GM18511 (cell line): ENCODE measurements at regions not wholly inside any gene's neighbourhood (a gene's known extent, or its start where the extent isn't known, plus 50 kb on each side); places are given as distances from the start of the nearest gene placed in this dataset.

Experiments used
- ATAC-seq: cut with Tn5 transposase; IDR thresholded peaks from one replicate; pipeline ENCODE4 v1.9.1; 2021; ENCODE audit warnings: mild to moderate bottlenecking, moderate library complexity; ENCODE audit not compliant: unreplicated experiment

DNA sequence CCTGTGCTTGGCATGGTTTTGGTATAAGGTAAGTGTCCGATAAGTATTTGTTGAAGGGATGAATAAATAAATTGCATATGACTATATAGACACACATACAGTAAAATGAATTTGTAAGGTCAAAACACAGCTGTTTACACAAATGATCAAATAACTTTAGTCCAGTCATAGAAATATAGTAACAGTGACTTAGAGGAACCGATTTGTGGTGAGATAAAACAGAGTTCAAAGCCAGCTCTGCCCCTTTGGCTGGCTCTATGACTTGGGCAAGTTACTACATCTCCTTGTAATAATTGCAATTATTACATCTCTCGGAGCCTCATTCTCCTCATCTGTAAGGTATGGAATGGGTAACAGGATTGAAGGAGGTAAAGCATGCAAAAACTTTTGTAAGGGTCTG, 384.0 kb downstream of the PLK2 start:
- ATAC-seq: no peak

DNA sequence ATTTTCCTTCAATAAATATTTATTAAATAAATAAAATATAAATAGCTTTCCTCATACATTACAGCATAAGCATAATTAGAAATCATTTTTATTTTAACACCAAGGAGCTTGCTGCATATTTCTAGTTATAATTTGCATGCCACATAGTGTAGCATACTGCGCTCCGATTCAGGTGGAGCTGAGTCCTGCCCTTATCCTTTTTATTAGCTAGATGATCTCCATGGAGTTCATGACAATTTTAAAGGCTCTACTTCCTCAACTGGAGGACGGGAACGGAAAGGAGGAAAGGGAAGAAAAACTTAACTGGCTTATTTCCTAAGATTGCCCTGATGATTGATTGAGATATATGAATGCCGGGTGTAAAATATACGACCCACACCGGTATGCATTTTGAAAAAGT, 385.2 kb downstream of the PLK2 start:
- ATAC-seq: no peak

DNA sequence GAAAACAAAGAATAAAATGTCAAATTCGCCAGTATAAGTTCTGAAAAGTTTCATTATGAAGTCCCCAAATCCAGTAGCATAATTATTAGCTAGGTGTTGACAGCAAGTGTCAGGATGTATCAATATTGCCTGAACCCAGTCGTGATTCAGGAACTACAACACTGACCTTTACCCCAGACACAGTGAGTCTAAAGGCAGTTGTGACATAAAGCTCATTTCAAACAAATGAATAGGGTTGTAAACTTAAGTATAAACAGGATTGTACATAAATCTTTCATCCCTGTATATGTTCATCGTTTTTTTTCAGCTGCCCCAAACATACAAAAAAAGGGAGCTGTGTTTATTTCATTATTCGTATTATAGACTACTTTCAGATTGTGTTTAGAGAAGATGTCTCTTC, 385.7 kb downstream of the PLK2 start:
- no peak for ATAC-seq

DNA sequence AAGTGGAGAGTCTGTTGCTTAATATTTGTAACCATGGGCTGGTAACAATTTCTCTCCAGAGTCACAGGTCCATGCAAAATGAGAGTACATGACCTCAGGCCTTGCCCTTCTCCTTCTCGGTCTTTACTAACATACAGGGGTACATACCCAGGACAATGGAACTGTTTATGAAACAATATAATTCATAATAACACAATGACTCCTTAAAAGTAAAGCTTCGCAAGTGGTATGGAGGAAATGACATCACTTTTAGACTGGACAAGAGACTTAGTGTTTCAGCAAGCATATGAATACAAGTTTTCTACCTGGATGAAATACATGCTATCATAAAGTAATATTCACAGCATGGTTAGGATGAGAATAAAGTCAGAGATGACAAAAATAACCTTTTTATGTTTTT, 386.6 kb downstream of the PLK2 start:
- ATAC-seq: no peak

DNA sequence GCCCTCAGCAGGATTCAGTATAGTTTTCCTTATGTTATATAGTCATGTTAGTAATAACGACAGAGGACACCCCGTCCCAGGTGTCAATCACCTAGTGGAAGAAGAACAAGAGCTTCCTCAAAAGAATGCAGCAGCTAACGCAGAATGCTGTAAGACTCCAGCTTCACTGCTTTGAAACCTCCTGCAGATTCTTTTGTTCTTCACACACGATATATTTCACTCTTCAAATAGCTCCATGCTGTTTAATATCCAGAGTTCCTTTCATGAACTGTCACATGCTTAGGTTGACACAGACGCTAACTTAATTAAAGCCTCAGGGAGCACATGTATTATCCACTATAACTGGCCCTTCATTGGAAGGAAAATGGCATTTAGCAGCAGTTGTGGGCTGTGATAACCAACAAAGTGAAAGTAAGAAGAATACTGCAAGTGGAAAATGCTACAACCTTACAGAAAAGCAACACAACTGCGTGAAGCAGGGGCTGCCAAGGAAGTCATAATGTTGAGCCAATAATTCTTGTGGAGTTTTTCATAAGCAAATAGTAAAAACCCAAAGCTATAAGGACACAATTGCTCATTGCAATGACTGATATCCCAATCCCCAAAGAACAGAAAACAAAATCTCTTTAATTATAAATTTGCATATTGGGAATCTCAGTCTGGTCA, 387.5 kb downstream of the PLK2 start:
- ATAC-seq: no peak

DNA sequence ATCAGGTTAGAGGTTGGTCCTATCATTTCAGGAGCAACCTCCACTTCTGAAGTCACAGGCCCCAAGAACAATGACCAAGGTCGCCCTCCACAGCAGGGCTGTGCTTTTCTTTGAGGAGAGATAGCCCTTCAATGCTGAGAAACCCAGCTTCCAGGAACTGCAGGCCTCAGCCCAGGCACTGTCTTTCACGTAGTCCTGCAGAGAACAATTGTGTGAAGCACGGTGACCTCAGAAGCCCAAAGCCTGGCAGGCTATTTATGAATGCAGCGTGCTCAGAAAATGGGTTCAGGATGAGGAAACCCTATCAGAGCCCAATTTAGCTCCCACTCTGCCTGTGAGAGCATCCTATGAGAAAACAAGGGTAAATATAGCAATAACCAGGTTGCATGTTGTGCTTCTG, 388.3 kb downstream of the PLK2 start:
- ATAC-seq: no peak

DNA sequence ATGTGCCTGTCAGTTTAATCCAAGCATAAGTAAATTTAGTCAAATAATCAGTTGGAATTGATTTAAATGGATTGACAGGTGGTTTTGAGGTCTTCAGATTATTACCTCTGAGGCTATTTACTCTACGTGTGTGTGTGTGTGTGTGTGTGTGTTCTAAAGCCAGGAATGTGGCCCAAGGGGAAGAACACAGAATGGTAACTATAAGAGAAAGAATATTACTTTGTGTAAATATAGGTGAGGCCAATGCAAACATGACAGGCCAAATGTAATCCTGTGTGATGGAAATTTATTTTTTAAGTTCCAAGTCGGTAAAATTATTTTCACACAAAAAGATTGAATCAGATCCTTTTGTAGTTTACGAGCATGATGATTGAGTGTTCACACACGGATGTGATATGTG, 390.0 kb downstream of the PLK2 start:
- no peak for ATAC-seq

DNA sequence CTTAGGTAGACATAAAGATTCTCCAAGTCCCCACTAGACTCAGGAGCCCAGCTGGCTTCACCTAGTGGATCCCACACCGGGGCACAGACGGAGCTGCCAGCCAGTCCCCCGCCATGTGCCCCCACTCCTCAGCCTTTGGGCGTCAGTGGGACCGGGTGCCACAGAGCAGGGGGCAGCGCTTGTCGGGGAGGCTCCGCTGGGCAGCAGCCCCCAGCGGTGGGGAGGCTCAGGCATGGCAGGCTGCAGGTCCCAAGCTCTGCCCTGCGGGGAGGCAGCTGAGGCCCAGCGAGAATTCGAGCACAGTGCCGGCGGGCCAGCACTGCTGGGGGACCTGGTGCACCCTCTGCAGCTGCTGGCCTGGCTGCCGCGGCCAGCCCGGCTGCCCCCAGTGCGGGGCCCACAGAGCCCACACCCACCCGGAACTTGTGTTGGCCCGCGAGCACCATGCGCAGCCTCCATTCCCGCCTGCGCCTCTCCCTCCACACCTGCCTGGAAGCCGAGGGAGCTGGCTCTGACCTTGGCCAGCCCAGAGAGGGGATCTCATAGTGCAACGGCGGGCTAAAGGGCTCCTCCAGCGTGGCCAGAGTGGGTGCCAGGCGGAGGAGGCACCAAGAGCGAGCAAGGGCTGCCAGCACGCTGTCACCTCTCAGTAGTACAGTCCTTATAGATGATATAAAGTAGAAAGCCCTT, 390.7 kb downstream of the PLK2 start:
- ATAC-seq: no peak

DNA sequence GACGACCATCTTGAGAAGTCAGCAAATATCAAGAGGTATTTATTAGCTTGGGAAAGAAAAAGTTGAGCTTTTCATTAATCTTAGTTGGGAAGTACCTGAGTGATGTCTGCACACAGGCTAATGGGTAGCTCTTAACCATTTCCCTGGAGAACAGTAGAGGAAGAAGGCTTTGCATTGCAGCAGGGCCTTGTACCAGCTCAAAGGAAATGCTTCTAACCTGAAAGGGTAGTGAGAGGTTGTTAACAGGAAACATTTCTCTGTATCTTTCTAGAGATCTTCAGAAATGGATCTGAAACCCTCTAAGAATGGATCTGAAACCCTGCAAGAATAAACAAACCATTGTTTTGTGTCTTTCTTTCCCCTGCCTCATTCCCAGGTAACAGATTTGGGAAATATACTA, 393.3 kb downstream of the PLK2 start:
- ATAC-seq: no peak

DNA sequence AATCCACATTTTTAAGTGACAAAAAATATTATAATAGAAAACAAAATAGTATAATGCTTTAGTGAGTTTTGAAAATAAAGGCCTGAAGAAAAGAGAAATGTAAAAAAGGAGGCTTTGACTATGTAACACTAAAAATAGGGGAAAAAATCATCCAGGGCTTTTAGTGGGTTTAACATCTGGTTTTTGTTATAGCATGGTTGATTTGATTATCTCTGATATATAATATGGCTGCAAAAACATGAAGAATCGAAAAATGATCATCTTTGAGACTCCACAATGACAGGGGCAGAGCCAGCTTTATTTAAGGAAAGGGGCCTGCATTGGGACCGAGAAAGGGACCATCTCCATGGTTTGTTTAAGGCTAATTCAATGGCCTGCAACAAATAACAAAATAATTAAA, 393.8 kb downstream of the PLK2 start:
- ATAC-seq: no peak

DNA sequence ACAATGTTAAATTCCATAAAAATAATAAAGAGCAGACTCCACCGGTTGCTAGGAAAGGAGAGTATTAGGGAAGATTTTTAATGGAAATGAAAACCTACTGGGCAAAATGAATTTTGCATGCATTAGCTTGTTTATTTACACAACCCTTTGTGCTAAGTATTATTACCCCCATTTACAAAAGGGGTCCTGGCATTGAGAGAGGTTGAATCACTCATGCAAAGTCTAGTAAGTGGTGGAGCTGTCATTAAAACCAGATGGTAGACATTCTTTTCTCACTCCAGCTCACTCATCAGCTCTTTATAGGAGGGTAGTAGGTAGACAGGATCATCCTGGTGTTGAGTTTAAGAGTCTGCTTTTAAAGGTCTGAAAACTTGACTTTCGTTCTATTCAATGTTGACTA, 395.1 kb downstream of the PLK2 start:
- ATAC-seq: no peak

DNA sequence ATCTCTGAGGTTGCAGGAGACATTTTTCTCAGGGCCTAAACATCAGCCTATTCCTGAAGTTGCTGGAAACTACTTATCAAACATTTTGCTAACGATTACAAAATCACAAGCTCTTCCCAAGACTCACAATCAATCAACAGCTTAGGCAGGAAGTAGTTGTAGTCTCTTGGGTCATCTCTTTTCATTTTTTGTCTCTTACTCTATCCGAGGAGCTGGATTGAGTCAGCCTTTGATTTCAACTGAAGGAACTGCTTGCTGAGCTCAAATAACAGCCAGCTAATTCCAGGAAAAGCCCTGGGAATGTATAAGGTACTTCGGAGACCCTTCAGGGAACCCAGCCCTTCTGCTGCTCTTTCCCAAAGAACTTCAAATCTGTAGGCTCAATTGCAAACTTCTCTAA, 398.9 kb downstream of the PLK2 start:
- no peak for ATAC-seq

DNA sequence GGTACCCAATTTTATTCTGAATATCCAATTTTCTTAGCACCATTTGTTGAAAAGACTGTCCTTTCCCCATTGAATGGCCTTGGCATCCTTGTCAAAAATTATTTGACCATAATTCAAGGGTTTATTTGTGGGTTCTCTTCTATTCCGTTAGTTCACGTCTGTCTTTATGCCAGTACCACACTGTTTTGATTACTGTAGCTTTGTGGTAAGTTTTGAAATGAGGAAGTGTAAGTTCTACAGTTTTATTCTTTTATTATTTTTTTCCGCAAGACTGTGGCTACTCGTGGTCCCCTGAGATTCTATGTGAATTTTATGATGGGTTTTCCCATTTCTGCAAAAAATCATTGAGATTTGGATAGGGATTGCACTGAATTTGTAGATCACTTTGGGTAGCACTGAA, 402.6 kb downstream of the PLK2 start:
- ATAC-seq: no peak

DNA sequence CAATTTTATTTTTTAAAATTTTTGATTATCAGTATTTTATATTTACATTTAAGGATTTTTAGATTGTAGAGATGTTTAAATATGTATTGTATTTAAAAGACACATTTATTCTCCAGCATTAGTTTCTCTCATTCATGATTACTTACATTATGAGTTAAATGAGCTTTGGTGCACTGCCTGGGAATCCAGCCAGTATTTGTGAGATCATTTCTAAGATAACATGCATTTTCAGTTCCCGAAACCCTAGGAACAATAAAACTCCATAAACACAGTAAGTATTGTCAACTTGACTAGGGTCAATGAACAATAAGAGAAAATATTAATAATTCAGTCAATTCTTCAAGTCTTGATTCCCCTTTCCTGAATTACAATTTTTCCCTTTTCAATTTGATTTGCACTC, 403.3 kb downstream of the PLK2 start:
- no peak for ATAC-seq

DNA sequence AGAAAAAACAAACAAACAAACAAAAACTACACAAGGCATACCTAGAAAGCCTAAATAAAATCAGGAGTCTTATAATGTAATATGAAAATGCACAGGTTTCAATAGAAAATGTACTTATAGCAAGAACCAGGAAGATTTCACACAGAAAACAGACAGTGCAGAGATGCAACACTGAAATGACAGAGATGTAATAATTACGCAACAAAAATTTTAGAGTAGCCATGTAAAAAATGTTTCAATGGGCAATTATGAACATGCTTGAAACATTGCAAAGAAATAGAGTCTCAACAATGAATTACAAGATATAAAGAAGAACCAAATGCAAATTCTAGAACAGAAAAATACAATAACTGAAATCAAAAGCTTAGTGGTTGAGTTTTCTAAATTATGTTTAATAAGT, 405.9 kb downstream of the PLK2 start:
- ATAC-seq: no peak

DNA sequence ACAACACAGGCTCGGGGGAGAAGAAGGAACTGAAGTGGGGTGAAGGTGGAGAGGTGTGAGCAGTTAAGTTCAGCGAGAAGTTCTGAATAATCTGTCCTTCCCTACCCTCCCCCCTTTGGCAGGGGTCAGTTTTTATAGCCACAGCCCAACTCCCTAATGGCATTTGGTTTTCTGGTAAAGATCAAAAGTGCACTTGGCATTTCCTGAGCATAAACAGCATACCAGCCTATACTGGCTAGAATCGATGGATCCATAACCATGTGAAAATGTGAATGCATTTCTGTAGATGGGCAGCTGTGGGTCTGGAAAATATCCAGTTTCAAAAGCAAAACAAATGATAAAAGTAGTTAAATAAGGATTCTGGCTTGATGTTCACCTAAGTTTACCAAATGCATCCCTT, 410.9 kb downstream of the PLK2 start:
- no peak for ATAC-seq

DNA sequence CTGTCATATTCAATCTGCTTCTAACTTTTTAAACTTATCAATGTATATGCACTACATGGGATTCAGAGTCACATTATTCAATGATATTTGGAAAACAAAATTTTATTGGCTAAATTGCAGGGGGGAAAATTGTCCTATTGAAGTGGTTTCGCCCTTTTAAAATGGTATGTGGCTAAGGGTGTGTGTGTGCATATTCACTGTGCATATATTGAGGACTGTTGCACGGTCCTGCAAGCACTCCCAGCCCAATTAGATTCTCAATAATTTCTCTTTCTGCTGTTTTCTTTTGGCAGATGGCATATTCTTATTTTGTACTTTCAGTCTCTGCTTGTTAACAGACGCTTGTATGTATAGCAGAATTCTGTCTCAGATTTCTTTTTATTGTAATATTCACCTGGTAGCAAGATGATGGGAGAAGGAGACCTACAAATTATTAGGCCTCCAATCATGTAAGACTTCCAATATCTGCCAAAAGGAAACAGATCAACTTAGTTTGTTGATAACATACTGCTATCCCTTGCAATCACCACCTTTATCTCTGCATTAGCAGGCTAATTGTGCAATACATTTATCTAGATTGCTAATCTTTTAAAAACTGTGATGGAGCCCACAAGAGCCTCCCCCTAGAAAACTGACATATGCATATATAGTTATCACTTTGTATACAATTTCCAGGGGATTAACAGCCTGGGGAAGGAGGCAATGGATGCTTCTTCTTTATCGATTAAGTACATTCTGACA, 411.5 kb downstream of the PLK2 start:
- ATAC-seq: no peak

DNA sequence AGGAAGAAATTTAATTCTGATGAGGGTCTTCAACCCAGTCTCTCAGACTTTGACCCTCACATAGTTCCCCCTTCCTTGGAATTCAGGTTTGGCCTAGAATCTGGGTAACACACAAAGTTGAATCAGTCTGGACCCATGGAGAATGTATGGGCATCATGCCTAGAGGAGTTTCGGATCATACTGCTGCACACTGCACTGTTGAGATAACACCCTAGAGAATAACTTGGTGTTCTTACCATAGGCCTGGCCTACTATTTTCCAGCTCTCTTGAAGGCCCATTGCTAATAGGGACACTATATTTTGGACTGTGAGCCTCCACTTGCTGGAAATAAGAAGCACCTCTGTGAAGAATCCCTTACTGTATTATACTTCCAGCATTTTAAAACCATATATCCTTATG, 413.5 kb downstream of the PLK2 start:
- no peak for ATAC-seq

DNA sequence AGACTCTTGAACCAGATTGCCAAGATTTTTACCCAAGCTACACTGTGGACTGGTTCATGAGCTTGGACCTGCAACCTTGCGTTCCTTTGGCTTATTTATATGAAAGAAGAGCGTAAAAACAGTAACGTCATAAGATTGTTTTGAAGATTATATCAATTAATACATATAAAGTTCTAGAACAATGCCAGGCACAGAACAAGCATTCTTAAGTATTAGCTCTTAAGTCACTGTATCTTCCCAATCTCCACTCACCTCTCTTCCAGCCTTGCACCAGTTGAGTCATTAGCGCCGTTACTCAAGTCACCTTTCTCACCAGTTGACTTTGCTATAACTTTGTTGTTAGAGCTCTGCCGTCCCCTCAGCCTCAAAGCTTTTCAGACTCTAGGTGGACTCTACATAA, 415.7 kb downstream of the PLK2 start:
- no peak for ATAC-seq

DNA sequence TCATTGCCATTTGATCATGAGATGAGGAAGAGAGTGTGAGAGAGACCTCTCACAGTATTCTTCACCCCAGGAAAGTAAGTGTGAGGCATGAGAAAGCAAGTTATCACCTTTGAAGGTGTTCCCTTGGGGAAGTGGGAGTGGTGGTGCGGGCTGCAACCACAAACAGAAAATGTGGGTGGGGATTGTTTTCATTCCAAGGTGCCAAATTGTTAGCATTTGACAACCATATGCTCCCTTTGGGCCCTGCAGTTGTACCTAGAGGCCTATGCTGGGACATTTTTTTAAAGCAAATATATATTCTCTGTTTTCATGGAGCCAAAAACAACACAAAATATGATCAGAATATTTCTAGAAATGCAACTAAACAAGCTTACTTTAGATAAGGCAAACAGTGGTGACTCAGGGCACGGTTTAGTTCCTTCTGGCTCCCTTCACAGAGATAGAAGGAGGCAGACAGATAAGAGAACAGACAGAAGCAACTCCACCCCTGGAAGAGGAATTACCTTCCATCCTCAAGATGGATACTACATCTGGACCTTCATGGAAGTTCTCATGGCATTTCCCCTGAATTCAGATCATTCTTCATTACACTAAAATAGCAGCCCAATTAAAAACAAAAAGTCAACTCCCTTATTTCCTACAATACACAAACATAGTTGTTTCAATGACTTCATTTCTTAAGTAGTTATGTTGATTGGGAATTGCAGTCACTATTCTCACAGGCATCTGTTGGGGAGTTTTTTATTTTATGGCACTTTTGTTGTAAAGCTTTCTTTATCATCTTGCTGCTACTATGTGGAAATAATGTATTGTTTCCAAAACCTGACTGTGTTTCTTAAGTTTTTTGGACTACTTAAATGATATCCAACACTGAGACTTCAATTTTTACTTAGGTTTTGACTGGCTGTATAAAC, 416.6 kb downstream of the PLK2 start:
- no peak for ATAC-seq

DNA sequence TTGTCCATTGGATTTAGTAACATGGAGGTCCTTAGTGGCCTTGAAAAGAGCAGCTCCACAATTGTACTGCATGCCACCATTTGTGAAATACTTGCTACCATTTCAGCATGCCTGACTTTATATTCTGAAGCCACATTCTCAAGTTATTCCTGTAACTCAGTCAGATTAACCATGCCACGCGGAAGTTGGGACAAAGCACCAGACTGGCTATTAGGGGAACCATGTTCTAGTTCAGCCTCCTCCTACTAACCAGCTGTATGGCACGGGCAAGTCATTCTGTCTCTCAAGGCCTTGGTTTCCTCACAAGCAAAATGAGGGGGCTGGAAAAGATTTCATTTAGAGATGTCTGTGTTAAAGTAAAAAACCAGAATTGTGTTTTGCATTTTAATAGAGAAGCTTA, 418.0 kb downstream of the PLK2 start:
- no peak for ATAC-seq
